Subcutaneous abdominal adipose tissue (tissue), 5 donors: ENCODE measurements at regions not wholly inside any gene's neighbourhood (a gene's known extent, or its start where the extent isn't known, plus 50 kb on each side); places are given as distances from the start of the nearest gene placed in this dataset.

Experiments
- H3K27ac ChIP-seq: one replicate; pipeline ENCODE4 v1.7.0; 2013; ENCODE audit warnings: low read depth, mild to moderate bottlenecking, inconsistent platforms, low read length, moderate library complexity
- H3K27me3 ChIP-seq, 5 donors: one replicate each; pipeline ENCODE4 v1.7.0; 2013; ENCODE audit warnings: low read length in 5 of 5, inconsistent platforms in 1 of 5; ENCODE audit not compliant: control insufficient read depth in 5 of 5, insufficient read depth in 4 of 5
- H3K36me3 ChIP-seq, 5 donors: one replicate each; pipeline ENCODE4 v1.7.0; 2013; ENCODE audit warnings: low read length in 5 of 5; ENCODE audit not compliant: control insufficient read depth in 5 of 5, insufficient read depth in 5 of 5
- H3K4me1 ChIP-seq, 5 donors: one replicate each; pipeline ENCODE4 v1.7.0; 2013; ENCODE audit warnings: low read length in 5 of 5, mild to moderate bottlenecking in 3 of 5, moderate library complexity in 1 of 5; ENCODE audit not compliant: control insufficient read depth in 5 of 5, insufficient read depth in 5 of 5
- H3K4me3 ChIP-seq, 5 donors: one replicate each; pipeline ENCODE4 v1.7.0; 2013; ENCODE audit warnings: low read length in 5 of 5, low read depth in 1 of 5
- H3K9ac ChIP-seq, 5 donors: one replicate each; pipeline ENCODE4 v1.7.0; 2013; ENCODE audit warnings: low read length in 5 of 5, mild to moderate bottlenecking in 4 of 5, moderate library complexity in 3 of 5
- H3K9me3 ChIP-seq, 5 donors: one replicate each; pipeline ENCODE4 v1.7.0; 2013; ENCODE audit warnings: low read length in 5 of 5; ENCODE audit not compliant: control insufficient read depth in 5 of 5
- donor health status: healthy.
- donor health status: healthy.
- donor health status: healthy.
- donor health status: healthy.
- donor health status: healthy.

DNA sequence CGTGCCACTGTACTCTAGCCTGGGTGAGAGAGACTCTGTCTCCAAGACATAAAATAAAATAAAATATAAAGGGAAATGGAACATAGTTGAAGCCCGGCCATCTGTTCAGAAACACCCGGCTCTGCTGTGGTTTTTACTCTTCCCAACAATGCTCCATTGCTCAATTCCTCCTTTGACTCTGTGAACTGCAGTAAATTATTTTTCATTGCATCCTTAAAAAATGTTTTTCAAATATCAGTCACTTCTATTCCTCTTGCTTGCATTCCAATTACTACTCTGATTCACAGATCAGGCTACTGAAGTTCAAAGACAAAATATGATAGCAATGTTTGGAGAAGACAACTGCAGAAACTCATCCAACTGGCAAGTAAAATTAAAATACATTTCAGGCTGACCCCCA lies 983.0 kb downstream of the SORCS1 start:
- H3K9me3 ChIP-seq: no peaks in the 10 kb centered on the region
- H3K36me3 ChIP-seq: no peaks in the 10 kb centered on the region
- H3K9ac ChIP-seq: no peak overlapping the region
- no peaks in the 10 kb centered on the region for H3K27me3 ChIP-seq
- H3K4me3 ChIP-seq: no peak overlapping the region
- no peak overlapping the region for H3K27ac ChIP-seq
- no peaks in the 10 kb centered on the region for H3K4me1 ChIP-seq

DNA sequence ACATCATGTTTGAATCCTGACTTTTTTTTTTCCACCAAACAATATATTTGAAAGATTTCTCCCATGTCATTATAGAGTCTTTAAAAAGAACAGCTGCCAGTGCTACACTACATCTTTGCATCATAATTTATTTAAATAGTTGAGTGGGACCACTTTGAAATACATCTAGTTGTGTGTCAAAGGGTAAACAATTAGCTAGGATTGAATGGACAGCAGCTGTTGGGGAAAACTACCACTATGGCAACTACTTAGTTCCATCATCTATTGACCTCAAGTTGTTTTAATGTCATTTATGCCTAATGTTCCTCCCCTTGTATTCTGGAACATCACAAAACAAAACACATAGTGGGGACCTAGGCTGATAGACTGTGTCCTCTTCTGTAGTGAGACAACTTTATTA lies 985.1 kb downstream of the SORCS1 start:
- H3K27ac ChIP-seq: no peak overlapping the region
- no peaks in the 10 kb centered on the region for H3K4me1 ChIP-seq
- H3K9ac ChIP-seq: no peak overlapping the region
- no peaks in the 10 kb centered on the region for H3K27me3 ChIP-seq
- no peak overlapping the region for H3K4me3 ChIP-seq
- no peaks in the 10 kb centered on the region for H3K9me3 ChIP-seq
- H3K36me3 ChIP-seq: no peaks in the 10 kb centered on the region

GRCh38 chr10:106175760-106176377 lies 988.6 kb downstream of the SORCS1 start:
- H3K36me3 ChIP-seq: no peaks in the 10 kb centered on the region
- H3K4me3 ChIP-seq: no peak overlapping the region
- H3K27ac ChIP-seq: no peak overlapping the region
- no peaks in the 10 kb centered on the region for H3K4me1 ChIP-seq
- no peaks in the 10 kb centered on the region for H3K27me3 ChIP-seq
- no peaks in the 10 kb centered on the region for H3K9me3 ChIP-seq
- H3K9ac ChIP-seq: no peak overlapping the region

DNA sequence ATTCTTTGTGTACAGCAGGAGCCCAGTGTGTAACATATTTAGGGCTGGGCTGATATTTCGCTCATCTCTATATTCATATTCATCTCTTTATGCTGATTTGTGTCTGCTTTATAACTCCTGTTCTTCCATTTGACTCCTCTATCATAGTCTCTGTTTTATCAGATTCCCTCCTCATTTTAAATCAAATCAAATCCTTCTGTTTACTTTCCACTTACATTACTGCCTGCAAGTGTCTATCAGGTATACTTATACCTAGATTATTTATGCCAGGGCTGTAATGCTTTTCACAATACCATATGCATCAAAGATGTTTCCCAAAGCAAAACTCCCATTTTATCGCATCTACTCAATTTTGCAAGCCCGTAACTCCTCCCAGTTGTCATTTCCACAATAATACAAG lies 990.7 kb downstream of the SORCS1 start:
- no peaks in the 10 kb centered on the region for H3K4me1 ChIP-seq
- H3K9ac ChIP-seq: no peak overlapping the region
- no peak overlapping the region for H3K27ac ChIP-seq
- no peaks in the 10 kb centered on the region for H3K27me3 ChIP-seq
- no peaks in the 10 kb centered on the region for H3K36me3 ChIP-seq
- no peaks in the 10 kb centered on the region for H3K9me3 ChIP-seq
- no peak overlapping the region for H3K4me3 ChIP-seq

DNA sequence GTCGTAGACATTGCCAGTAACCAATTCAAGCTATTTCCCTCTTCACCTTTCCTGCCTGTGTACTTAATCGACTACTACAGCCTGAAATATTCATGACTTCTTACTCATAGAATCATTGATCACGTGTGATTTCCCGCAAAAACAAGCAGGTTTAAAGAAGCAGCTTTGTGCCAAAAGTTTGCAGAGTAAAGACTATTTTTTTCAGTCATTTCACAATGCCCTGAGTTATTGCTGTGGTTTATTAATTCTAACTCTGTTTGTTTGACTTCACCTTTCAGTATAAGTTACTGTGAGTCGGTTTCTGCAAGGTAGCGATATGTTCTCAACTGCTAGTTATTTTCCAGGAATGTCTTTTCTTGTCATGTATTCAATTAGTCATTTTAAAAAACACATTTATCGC lies 995.3 kb downstream of the SORCS1 start:
- no peaks in the 10 kb centered on the region for H3K9me3 ChIP-seq
- H3K4me3 ChIP-seq: no peak overlapping the region
- H3K9ac ChIP-seq: no peak overlapping the region
- H3K4me1 ChIP-seq: no peaks in the 10 kb centered on the region
- H3K36me3 ChIP-seq: no peaks in the 10 kb centered on the region
- no peaks in the 10 kb centered on the region for H3K27me3 ChIP-seq
- H3K27ac ChIP-seq: no peak overlapping the region

DNA sequence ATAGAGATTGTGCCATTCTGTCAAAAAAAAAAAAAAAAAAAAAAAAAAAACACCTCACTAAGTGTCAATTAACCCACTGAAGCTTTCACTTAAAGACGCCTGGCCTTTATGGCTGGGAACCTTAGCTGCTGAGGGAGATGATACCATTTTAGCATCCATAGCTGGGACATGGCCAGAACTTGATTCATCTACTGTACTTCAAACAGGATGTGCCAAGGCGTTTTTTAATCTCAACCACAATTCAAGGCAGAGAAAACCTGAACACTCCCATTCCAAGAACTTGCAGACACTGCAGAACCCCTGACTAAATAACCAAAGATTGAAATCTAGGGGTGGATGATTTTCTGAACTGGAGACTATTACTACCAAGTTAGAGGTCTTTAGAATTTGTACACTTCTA lies 996.6 kb downstream of the SORCS1 start:
- Histone ChIP-seq H3K9ac (no peak overlapping the region), H3K36me3 (no peaks in the 10 kb centered on the region), H3K27me3 (no peaks in the 10 kb centered on the region)

GRCh38 chr10:106158241-106158640 lies 1006.3 kb downstream of the SORCS1 start:
- Histone ChIP-seq H3K4me3 (no peak overlapping the region), H3K4me1 (no peaks in the 10 kb centered on the region), H3K27me3 (peaks cover 0 to 6% (median 0%) of the 10 kb centered on the region in 5 donors), H3K36me3 (no peaks in the 10 kb centered on the region), H3K27ac (no peak overlapping the region), H3K9ac (no peak overlapping the region), H3K9me3 (no peaks in the 10 kb centered on the region)

More for the DNA sequence above, 996.6 kb downstream of the SORCS1 start:
- H3K9me3 ChIP-seq: no peaks in the 10 kb centered on the region
- no peak overlapping the region for H3K27ac ChIP-seq
- H3K4me3 ChIP-seq: no peak overlapping the region
- H3K4me1 ChIP-seq: no peaks in the 10 kb centered on the region

- Histone ChIP-seq H3K36me3 (no peaks in the 10 kb centered on the region), H3K9ac (no peak overlapping the region), H3K4me1 (no peaks in the 10 kb centered on the region), H3K9me3 (no peaks in the 10 kb centered on the region), H3K27ac (no peak overlapping the region), H3K4me3 (no peak overlapping the region), H3K27me3 (no peaks in the 10 kb centered on the region)
These were observed 1017.5 kb downstream of the SORCS1 start for GRCh38 chr10:106147021-106147420.

GRCh38 chr10:106139915-106140314 lies 1024.6 kb downstream of the SORCS1 start:
- peaks cover 0 to 3% (median 0%) of the 10 kb centered on the region in 5 donors for H3K4me1 ChIP-seq
- H3K27ac ChIP-seq: no peak overlapping the region
- H3K4me3 ChIP-seq: no peak overlapping the region
- no peaks in the 10 kb centered on the region for H3K36me3 ChIP-seq
- no peaks in the 10 kb centered on the region for H3K9me3 ChIP-seq
- no peaks in the 10 kb centered on the region for H3K27me3 ChIP-seq
- H3K9ac ChIP-seq: no peak overlapping the region

DNA sequence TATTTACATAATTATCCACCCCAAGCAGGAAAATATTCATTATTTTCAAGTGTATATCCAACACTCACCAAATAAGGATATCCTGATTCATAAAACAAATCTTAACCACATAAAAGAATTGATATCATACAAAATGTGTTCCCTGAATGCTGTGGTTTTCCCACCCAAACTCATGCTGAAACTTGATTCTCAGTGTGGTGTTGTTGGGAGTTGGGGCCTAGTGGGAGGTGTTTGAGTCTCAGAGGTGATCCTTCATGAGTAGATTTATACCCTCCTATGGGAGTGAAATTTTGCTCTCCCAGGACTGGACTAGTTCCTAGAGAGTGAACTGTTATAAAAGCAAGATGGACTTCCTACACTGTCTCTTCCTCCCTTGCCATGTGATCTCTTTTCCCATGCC lies 1028.3 kb downstream of the SORCS1 start:
- Histone ChIP-seq H3K27ac (no peak overlapping the region), H3K36me3 (no peaks in the 10 kb centered on the region), H3K27me3 (no peaks in the 10 kb centered on the region), H3K9ac (no peak overlapping the region), H3K9me3 (no peaks in the 10 kb centered on the region), H3K4me1 (peaks cover 0 to 3% (median 0%) of the 10 kb centered on the region in 5 donors), H3K4me3 (no peak overlapping the region)
